SU-DHL-6 (cell line): ENCODE measurements at regions not wholly inside any gene's neighbourhood (a gene's known extent, or its start where the extent isn't known, plus 50 kb on each side); places are given as distances from the start of the nearest gene placed in this dataset.

Experiments
- EZH2phosphoT487 ChIP-seq: fragments of 200-600 bp; sonication (generic), shearing (Covaris generic); conservative IDR thresholded peaks from 2 replicates; pipeline ENCODE4 v1.6.1; 2018; ENCODE audit warnings: mild to moderate bottlenecking, antibody characterized with exemption, low read length, moderate library complexity, mixed read lengths
- TF ChIP-seq, protein P1 (sequence below): fragments of 200-600 bp; sonication (generic); IDR thresholded peaks from one replicate; pipeline ENCODE4 v1.5.1; 2017; ENCODE audit warnings: antibody characterized with exemption, mild to moderate bottlenecking, low read length, moderate library complexity; ENCODE audit not compliant: insufficient read depth, poor library complexity, severe bottlenecking

DNA sequence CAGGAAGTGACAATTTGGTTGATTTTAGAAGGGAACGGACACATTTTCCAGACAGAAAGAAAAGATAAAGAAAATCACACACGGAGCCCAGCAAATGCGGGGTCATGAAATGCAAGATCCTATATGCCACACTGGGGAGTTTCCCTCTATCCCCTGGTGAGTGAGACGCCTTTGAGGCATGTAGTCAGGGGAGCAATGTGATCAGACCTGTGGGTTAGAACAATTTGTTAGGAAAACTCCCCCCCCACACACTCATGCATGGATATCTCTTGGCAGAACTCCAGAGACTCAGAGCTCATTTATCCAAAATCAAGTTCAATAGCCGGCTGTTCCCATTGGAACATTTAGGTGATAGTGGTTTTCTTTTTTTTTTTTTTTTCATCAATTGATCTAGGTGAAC lies 71.7 kb upstream of the TRIO start:
- TF ChIP-seq, protein P1, sequence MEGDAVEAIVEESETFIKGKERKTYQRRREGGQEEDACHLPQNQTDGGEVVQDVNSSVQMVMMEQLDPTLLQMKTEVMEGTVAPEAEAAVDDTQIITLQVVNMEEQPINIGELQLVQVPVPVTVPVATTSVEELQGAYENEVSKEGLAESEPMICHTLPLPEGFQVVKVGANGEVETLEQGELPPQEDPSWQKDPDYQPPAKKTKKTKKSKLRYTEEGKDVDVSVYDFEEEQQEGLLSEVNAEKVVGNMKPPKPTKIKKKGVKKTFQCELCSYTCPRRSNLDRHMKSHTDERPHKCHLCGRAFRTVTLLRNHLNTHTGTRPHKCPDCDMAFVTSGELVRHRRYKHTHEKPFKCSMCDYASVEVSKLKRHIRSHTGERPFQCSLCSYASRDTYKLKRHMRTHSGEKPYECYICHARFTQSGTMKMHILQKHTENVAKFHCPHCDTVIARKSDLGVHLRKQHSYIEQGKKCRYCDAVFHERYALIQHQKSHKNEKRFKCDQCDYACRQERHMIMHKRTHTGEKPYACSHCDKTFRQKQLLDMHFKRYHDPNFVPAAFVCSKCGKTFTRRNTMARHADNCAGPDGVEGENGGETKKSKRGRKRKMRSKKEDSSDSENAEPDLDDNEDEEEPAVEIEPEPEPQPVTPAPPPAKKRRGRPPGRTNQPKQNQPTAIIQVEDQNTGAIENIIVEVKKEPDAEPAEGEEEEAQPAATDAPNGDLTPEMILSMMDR, result no peak
- no peak for TF ChIP-seq EZH2phosphoT487
